ENCODE measurements at regions not wholly inside any gene's neighbourhood (a gene's known extent, or its start where the extent isn't known, plus 50 kb on each side); places are given as distances from the start of the nearest gene placed in this dataset.

DNA sequence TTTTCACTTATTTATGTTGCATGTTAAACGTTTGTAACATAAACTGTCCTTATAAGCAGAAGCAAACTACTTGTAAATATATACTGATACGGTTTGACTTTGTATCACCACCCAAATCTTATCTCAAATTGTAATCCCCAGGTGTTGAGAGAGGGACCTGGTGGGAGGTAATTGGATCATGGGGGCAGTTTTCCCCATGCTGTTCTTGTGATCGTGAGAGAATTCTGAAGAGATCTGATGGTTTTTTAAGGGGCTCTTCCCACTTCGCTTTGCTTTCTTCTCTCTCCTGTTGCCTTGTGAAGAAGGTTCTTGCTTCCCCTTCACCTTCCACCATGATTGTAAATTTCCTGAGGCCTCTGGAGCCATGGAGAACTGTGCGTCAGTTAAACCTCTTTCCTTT is 87.1 kb upstream of the MAPK10 start:
- no peak for ATAC-seq
- 74 to 77% methylated on average over 2 to 5 of the region's 5 CpGs for WGBS, 2 donors (ENCODE audit: low coverage in 1 of 2)
- no peaks in the 10 kb centered on the region for H3K27me3 ChIP-seq
- no peak overlapping the region for H3K27ac ChIP-seq
- no peak for TF ChIP-seq POLR2A (IDR thresholded peaks at IDR 0.05)
- TF ChIP-seq, protein P1, sequence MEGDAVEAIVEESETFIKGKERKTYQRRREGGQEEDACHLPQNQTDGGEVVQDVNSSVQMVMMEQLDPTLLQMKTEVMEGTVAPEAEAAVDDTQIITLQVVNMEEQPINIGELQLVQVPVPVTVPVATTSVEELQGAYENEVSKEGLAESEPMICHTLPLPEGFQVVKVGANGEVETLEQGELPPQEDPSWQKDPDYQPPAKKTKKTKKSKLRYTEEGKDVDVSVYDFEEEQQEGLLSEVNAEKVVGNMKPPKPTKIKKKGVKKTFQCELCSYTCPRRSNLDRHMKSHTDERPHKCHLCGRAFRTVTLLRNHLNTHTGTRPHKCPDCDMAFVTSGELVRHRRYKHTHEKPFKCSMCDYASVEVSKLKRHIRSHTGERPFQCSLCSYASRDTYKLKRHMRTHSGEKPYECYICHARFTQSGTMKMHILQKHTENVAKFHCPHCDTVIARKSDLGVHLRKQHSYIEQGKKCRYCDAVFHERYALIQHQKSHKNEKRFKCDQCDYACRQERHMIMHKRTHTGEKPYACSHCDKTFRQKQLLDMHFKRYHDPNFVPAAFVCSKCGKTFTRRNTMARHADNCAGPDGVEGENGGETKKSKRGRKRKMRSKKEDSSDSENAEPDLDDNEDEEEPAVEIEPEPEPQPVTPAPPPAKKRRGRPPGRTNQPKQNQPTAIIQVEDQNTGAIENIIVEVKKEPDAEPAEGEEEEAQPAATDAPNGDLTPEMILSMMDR (IDR thresholded peaks at IDR 0.05): no peak
- no peak for TF ChIP-seq POLR2AphosphoS5 (IDR thresholded peaks at IDR 0.05)
- TF ChIP-seq EP300 (IDR thresholded peaks at IDR 0.05): no peak
- peaks cover 0 to 9% (median 0%) of the 10 kb centered on the region in 3 donors for H3K4me1 ChIP-seq
- no peaks in the 10 kb centered on the region for H3K36me3 ChIP-seq
- H3K4me3 ChIP-seq: no peak overlapping the region
- H3K9me3 ChIP-seq: no peaks in the 10 kb centered on the region

DNA sequence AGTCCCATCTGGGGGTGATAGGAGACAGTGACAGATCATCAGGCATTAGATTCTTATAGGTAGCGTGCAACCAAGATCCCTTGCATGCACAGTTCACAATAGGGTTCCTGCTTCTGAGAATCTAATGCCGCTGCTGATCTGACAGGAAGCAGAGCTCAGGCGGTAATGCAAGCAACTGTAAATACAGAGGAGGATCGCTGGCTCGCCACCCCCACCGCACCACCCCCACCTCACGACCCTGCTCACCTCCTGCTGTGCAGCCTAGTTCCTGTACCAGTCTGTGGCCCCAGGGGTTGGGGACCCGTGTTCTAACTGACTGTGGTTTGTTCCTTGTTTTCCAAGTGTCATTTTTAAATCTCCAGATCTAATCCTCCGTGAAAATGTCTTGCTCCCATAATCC is 89.0 kb upstream of the MAPK10 start:
- no peak overlapping the region for H3K4me3 ChIP-seq
- no peaks in the 10 kb centered on the region for H3K36me3 ChIP-seq
- H3K27ac ChIP-seq: no peak overlapping the region
- no peak for TF ChIP-seq EP300 (IDR thresholded peaks at IDR 0.05)
- TF ChIP-seq POLR2A (IDR thresholded peaks at IDR 0.05): no peak
- TF ChIP-seq, protein P1 (IDR thresholded peaks at IDR 0.05): no peak
- no peak for TF ChIP-seq POLR2AphosphoS5 (IDR thresholded peaks at IDR 0.05)
- ATAC-seq: no peak
- H3K4me1 ChIP-seq: peaks cover 0 to 22% (median 0%) of the 10 kb centered on the region in 3 donors
- whole genome bisulfite sequencing, 2 donors (ENCODE audit: low coverage in 1 of 2): 57 to 62% methylated on average over 6 to 7 of the region's 9 CpGs
- H3K9me3 ChIP-seq: no peaks in the 10 kb centered on the region
- no peaks in the 10 kb centered on the region for H3K27me3 ChIP-seq

DNA sequence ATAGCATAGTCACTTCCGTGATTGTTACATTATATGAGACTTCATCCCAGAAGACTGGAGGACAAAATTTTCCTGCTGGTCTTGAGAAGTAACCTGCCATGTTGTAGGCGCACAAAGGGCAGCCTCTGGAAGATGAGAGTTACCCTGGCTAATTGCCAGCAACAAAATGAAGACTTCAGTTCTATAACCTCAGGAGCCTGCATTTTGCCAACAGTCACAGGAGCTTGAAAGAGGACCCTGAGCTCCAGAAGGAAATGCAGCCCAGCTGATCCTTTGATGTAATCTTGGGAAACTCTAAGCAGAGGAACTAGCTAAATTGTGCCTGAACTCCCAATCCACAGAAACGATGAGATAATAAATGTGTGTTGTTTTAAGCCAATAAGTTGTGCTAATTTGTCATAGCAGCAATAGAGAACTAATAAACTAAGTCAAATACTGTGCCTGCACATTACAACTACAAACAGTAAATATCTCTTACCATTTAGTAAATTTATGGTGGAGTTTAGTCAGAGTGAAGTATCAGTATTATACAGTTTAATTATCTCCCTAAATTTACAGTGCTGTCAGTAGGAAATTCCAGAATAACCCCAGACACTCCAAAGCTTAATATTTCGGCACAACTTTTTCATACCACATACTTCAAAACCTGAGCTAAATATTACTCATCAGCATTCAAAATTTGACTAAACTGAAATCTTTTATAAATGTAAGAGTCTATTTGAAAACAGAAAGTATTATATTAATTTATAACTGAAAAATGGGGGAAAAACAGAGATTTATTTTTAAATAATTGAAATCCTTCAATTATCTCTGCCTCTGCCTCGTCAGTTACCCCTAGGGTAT is 90.1 kb upstream of the MAPK10 start:
- Histone ChIP-seq H3K9me3 (no peaks in the 10 kb centered on the region), H3K4me3 (no peak overlapping the region), H3K27ac (no peak overlapping the region), H3K27me3 (no peaks in the 10 kb centered on the region), H3K36me3 (no peaks in the 10 kb centered on the region), H3K4me1 (peaks cover 0 to 23% (median 0%) of the 10 kb centered on the region in 3 donors)
- TF ChIP-seq EP300 (IDR thresholded peaks at IDR 0.05): no peak
- TF ChIP-seq POLR2A (IDR thresholded peaks at IDR 0.05): no peak
- TF ChIP-seq POLR2AphosphoS5 (IDR thresholded peaks at IDR 0.05): no peak
- TF ChIP-seq, protein P1 (IDR thresholded peaks at IDR 0.05): no peak
- 66 to 72% methylated on average over 4 of the region's 5 CpGs for WGBS, 2 donors (ENCODE audit: low coverage in 1 of 2)
- no peak for ATAC-seq

DNA sequence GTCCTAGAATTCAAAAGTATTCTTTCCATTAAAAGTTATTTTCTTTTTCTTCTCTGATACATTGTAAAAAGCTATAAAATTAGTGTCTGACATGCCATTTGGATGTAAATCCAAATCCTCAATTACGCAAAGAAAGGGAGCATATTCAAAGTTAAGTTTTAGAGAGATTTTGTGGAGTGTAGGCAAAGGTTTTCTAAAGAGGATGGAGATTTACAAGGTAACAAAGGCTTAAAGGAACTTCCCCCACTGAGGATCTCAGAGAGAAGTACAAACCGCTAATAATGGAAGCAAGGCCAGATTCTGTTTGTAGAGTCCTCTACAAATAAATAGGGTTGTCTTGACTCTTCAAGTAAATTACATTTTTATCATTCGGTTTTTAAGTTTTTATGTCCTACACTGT is 91.0 kb upstream of the MAPK10 start:
- TF ChIP-seq POLR2A (IDR thresholded peaks at IDR 0.05) (no peak), EP300 (IDR thresholded peaks at IDR 0.05) (no peak)
- Histone ChIP-seq H3K27ac (no peak overlapping the region), H3K4me1 (peaks cover 0 to 23% (median 0%) of the 10 kb centered on the region in 3 donors), H3K27me3 (no peaks in the 10 kb centered on the region), H3K36me3 (no peaks in the 10 kb centered on the region), H3K4me3 (no peak overlapping the region), H3K9me3 (no peaks in the 10 kb centered on the region)
- ATAC-seq: no peak
- 79 to 94% methylated on average over 2 to 3 of the region's 3 CpGs for WGBS, 2 donors (ENCODE audit: low coverage in 1 of 2)

DNA sequence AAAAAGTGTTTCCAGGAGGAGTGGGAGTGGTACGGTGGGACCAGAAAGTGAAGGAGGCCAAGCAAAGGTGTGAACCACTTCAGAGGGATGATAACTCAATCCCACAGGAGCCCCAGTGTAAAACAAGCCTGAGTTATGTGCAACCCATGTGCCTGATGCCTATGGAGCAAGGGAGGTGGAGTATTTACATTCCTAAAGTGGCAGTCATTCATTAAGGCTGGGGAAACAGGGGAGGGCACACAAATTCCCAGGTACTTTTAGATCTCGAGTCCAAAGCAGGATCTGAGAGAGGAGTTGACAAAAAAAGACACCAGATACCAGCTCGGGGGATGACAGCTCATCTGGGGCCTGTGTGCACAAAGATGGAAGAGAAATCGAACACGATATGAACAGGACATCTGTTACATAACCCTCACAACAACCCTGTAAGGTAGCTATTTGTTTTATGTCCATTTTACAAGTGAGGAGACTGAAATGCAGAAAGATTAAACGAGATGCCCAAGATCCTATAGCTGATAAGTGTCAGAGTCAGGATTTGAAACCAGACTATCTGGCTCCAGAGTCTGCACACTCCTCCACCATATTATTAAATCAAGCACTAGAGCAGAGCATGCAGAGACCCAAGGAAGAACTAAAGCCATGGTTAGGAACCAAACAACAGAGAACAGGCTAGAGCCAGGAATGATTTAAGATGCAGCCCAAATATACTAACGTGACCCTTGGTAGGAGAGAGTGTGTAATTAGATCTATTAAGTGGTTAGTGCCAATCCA is 91.9 kb upstream of the MAPK10 start:
- WGBS, 2 donors (ENCODE audit: low coverage in 1 of 2): 16 to 22% methylated on average over 7 of the region's 7 CpGs
- peak; percentile 37 for ATAC-seq
- Histone ChIP-seq H3K27ac (peak overlapping the region in 3 of 4 donors; percentile 75 to 80 (median 78)), H3K9me3 (no peaks in the 10 kb centered on the region), H3K27me3 (no peaks in the 10 kb centered on the region), H3K4me3 (peak overlapping the region; percentile 47 to 54), H3K4me1 (peaks cover 0 to 23% (median 0%) of the 10 kb centered on the region in 3 donors), H3K36me3 (no peaks in the 10 kb centered on the region)
- TF ChIP-seq POLR2AphosphoS5 (IDR thresholded peaks at IDR 0.05): peak; percentile 42
- TF ChIP-seq, protein P1 (IDR thresholded peaks at IDR 0.05): no peak

All from gastroesophageal sphincter (tissue), 4 donors.